ENCODE measurements at regions not wholly inside any gene's neighbourhood (a gene's known extent, or its start where the extent isn't known, plus 50 kb on each side); places are given as distances from the start of the nearest gene placed in this dataset.
A peak's percentile ranks its signal among the peaks of the same experiment; 100 is the strongest.
"Not testable (repeated sequence)": the region's sequence is repeated elsewhere in the genome, so short reads cannot be mapped to it uniquely, and the experiment has no call there.

DNA sequence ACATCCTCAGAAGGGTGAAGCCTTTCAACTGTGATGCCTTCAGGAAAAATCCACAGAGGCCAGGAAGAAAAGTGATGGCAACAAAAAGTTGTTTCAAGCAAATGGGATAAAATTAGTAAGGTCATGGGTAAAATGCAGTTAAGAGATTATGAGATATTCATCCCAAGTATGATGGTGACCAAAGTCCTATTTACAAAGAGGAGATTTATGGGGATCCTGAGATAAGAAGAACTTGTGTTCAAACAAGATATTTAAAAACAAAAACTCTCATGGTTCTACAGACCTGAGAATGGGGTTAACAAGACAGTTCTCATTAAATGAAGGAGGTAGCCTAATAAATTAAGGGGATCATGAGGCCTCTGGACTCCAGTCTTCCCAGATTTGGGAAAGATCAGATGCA is 184.4 kb downstream of the FCRL5 start:
- no peak for DNase-seq

DNA sequence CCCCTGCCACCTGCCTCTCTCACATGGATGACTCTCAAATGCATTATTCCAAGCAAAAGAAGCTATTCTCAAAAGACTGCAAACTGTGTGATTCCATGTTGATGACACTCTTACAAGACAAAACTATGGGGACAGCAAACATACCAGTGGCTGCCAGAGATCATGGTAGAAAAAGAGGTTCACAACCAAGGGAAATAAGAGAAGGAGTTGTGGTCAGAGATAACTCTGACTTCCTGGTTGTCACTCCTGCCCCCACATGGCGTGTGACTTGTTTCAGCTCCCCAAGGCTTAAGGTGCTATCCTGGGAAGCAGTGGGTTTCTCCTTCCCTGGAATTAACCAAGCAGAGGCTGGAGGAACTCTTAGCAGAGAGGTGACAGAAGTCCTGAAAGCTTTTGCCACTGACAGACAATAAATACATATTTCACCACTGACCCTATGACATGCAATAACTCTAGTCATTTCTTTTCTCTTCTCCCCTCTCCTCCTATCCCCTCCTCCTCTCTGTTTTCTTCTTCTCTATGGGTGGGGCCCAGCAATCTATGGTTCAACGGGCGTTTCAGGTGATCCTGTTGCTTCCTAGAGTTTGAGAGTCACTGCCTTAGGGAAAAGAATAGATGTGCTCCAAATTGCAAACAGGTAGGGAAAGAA is 185.1 kb downstream of the FCRL5 start:
- DNase-seq = peak in 1 of 2 donors; percentile 34

DNA sequence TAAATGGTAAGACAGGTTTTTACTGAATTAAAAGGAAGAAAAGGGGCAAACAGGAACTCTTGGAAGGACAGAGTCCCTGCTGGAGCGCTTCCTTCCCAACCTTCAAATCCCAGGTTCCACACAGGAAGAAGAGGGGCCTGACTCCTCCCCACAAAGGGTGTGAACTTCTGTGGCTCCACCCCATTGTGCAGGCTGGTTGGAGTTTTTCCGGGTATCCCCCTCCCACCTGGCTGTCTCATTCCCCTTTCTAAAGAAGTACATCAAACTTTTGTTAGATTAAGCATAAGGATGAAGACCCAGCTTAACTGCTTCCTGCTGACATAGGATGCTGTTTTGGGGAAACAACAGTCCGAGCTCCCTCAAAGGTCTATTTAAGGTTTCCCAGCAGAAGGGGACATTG is 187.7 kb downstream of the FCRL5 start:
- DNase-seq = no peak

DNA sequence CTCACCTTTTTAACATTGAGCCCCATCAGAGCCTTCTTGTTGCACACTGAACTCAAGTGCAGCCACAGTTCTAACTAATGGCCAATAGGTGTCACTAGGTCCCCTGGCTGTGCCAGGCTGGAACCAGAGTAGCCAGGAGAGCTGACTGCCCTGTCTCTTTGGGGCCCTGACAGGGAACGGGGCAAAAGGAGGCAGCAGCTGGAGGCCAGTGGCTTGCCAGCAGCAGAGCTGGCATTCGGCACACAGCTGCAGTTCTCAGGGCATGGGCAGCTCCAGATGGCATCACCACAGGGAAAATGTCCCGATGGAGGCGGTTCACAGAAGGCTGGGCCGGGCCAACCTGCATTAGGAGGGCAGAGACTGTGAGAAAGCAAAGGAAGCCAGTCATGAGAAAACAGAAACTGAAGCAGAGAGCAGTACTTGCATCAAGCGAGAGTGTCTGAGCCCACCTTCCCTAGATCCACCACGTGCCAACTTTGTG is 188.6 kb downstream of the FCRL5 start:
- peak; percentile 42 to 66 for DNase-seq

DNA sequence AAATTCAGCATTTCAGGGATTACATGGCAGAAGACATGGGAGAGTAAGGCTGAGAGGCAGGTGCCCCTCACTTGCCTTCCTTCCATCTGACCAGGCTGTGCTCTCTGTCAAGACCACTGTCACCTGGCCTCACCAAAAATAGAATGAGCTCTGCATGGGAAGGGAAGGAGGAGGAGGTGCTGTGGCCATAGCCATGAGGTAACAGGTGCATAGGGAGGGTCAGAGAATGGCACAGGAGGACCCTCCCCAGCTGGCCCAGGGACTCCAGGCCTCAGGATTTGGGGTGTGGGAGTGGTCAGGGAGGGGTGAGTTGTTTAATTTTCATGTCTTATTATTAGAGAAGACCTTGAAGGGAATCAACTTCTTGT is 192.3 kb downstream of the FCRL5 start:
- DNase-seq = no peak

DNA sequence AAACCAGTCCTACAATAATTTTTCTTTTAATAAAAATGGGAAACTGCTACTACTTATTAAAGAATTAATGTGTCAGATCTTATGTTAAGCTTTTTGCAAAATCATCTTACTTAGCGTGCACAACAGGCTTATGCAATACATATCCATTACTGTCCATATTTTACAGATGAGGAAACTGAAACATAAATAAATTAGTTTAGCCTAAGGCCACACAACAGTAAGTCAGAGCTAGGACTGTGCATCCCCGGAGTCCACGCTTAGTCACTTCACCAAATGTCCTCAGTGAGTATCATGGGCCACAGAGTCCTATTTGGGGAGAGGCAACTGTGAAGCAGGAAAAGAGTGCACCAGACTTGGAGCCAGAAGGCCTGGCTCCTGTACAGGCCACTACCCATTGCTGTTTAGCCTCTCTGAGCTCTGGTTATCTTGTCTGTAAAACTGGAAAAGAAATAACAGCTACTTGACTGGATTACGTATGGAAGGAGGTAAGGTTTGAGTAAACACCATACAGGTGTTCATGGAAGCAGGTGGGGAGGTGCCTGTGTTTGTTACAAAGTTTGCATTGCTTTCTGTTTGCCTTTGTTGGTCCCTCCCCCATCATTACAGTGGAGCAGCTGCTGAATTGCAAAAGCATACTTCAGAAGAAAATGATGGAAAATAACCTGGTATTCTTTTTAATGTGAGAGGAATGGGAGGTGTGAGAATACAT is 192.8 kb downstream of the FCRL5 start:
- peak in 1 of 2 donors; percentile 8 for DNase-seq

DNA sequence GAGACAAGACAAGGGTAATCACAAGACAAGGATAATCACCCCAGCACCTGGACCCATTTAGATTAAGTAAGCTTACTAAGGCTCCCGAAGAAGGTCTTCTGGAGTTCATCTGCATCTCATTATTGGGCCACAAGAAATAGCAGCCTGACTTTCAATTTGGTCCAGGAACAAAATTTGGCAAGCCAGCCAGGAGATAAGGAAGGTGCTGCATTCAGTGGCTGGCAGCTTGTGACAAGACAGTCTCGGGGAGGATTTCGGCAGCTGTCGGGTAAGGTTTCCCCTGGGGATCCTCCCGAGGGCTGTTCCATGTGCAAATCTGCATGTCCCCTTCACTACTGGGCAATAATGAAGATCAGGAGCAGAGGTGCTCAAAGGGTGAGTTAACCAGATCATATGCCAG is 195.2 kb downstream of the FCRL5 start:
- DNase-seq = no peak

DNA sequence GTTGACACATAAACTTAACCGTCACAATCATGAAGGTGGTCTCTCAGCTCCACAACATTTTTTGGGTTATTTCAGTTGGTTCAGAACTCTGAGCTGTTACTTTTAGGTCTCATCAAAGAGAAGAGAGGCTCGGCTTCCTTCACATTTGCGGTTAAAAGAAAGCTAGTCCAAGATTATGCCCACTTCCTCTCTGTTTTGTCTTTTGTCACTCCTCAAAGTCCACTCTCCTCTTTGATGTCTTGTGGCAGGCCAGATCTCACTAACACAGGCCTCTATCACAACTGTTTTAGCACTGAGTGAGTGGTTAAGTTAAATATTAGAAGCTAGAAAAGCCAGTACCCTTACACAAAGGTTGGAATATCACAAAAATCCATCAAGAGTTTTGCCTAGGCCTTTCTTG is 195.7 kb downstream of the FCRL5 start:
- no peak for DNase-seq

DNA sequence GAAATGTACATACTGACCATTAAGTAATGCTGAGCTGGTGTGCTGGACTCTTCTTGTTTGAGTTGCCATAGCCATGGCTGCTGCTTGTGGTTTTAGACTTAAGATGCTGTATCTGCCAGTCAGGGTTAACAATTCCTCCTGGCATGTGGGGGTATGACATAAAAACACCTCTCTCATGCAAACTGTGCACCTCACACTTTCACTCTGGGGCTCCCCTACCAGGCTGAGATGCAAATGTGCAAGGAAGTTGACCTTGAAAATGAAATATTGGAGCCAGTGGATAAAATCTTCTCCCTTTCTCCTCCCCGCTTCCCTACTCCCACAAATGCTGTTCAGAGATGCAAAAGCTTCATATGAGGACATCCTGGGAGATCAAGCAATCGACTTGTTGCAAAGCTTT is 198.8 kb downstream of the FCRL5 start:
- DNase-seq = no peak

DNA sequence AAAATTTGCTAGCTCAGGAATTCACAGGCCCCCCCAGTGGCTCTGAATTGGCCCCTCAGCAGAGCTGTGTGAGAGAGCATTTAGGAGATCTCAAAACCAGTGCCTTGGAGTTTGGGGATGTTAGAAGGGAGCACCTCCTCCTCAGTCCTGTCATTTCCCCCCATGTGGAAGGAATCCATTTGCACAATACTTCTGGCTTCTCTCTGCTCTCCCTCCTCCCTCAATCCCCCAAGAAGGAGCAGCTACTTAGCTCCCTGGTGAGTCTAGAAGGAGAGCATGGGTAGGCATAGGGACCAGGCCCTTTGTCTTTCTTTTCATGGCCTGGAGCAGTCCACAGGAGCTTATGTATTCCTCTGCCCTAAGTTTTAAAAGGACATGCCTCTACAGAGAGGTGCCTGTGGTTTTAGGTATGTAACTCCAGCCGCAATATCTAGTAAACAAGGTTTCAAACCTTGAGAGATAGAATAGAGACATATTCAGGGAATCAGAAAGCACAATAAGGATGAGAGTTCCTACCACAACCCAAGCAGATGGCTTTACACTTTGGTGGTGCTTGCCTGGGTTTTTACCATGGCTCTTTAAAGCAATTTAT is 199.4 kb downstream of the FCRL5 start:
- DNase-seq = no peak

DNA sequence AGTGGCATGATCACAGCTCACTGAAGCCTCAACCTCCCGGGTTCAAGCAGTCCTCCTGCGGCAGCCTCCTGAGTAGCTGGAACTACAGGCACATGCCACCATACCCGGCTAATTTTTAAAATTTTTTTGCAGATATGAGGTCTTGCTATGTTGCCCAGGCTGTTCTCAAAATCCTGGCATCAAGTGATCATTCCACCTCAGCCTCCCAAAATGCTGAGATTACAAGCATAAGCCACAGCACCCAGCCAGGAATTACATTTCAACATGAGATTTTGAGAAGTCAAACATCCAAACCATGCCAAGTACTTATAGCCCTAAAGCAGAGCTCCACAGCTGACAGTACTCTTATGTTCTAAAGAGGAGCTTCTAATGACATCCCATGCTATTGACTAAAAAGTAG is 200.1 kb downstream of the FCRL5 start:
- DNase-seq = no peak

DNA sequence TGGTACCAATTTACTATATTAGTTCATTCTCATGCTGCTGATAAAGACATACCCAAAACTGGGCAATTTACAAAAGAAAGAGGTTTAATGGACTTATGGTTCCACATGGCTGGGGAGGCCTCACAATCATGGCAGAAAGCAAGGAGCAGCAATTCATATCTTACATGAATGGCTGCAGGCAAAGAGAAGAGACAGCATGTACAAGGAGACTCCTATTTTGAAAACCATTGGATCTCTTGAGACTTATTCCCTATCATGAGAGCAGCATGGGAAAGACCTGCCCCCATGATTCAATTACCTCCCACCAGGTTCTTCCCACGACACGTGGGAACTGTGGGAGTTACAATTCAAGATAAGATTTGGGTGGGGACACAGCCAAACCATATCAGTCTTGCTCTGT is 200.5 kb downstream of the FCRL5 start:
- not testable (repeated sequence) for DNase-seq

DNA sequence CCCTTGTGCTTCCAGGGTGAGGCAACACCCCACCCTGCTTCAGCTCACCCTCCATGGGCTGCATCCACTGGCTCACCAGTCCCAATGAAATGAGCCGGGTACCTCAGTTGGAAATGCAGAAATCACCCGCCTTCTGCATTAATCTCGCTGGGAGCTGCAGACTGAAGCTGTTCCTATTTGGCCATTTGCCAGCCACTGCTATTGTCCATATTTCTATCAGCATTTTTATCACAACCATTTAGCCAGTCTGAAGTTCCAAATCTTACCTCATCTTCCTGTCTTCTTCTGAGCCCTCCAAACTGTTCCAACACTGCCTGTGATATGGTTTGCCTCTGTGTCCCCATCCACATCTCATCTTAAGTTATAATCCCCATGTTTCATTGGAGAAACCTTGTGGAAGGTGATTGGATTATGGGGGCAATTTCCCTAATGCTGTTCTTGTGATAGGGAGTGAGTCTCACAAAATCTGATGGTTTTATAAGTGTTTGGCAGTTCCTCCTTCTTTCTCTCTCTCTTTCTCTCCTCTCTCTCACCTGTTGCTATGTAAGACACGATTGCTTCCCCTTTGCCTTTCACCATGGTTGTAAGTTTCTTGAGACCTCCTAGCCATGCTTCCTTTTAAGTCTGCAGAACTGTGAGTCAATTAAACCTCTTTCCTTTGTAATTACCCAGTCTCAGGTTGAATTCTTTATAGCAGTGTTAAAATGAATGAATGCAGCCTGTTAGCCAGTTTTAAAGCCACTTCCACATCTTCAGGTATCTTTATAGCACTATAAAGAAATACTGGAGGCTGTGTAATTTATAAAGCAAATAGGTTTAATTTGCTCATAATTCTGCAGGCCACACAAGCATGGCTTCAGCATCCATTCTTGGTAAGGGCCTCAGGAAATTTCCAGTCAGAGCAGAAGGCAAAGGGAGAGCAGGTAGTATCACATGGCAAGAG is 203.5 kb downstream of the FCRL5 start:
- no peak for DNase-seq

DNA sequence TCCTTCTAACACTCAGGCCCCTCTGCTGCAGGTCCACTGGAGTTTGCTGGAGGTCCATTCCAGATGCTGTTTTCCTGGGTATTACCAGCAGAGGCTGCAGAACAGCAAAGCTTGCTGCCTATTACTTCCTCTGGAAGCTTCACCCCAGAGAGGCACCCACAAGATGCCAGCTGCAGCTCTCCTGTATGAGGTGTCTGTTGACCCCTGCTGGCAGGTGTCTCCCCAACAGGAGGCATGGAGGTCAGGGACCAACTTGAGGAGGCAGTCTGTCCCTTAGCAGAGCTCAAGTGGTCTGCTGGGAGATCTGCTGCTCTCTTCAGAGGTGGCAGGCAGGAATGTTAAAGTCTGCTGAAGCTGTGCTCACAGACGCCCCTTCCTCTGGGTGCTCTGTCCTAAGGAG is 204.8 kb downstream of the FCRL5 start:
- no peak for DNase-seq

DNA sequence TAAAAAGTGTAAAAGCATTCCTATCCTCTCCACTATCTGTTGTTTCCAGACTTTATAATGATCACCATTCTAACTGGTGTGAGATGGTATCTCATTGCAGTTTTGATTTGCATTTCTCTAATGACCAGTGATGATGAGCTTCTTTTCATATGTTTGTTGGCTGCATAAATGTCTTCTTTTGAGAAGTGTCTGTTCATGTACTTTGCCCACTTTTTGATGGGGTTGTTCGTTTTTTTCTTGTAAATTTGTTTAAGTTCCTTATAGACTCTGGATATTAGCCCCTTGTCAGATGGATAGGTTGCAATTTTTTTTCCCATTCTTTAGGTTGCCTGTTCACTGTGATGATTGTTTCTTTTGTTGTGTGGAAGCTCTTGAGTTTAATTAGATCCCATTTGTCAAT is 199.6 kb upstream of the ETV3 start:
- not testable (repeated sequence) for DNase-seq

DNA sequence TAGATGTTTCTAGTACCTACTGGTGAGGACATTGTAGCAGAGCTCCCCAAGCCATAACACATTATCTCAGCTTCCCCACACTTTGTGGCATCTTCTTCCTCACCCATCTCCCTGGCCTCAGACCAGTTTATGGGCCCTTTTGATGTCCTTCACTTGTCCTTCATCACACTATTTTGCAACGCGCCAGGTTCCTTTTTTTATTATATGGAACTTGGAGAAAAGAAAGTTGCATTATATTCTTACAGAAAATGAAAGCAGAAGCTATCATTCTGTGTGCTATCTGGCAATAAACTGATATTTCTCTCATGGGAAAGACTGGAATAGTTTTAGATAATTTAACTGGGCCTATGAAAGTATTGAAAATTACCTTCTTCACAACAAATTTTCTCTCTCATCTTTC is 196.9 kb upstream of the ETV3 start:
- peak; percentile 40 to 74 for DNase-seq

DNA sequence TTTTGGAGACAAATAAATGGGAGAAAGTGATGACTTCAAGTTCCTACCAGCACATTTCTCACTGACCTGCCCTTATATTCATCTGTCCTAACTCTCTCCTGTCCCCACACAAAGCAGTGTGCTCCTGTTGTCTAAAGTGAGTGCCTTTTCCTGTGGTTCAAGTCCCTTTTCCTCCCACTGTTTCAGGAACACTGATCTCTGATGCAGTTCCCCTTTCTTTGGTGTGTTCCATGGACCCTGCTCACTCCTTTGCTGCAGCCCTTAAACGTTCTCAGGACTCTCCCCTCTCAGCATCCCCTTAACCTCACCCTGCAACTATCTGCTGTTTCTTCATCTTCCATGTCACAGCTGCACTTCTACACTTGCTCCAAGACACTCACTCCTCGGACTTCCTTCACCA is 195.8 kb upstream of the ETV3 start:
- no peak for DNase-seq

DNA sequence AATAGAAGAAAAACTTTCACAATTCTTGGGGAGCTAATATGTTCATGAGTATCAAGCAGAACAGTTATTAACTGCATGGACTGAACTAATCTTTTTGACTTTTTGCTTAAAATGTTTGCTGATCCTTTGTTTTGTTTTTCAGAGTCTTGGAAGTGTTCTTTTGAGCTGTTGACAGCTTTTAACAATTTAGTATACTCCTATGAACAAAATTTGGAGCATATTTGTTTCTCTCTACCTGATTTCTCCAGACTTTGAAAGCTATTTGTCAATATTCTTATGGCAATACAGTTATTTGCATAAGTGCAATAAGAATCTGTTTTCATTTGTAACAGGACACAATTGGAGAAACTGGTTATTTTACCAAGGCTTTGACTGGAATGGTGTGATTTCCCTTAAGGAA is 192.0 kb upstream of the ETV3 start:
- DNase-seq = not testable (repeated sequence)

DNA sequence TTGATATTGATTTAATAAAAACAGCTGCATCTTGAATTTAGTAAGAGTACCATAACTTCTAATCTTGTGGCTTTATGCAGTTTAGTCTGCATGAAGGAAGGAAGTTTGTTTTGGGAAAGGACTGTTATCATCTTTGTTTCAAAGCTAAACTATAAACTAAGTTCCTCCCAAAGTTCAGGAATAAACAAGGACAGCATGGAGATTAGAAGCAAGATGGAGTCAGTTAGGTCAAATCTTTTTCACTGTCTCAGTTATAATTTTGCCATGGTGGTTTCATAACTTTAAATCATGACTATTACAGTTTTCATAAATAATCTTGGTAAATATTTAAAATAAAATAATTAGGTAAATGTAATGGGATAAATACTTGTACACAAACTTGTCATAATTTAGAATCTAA is 189.9 kb upstream of the ETV3 start:
- not testable (repeated sequence) for DNase-seq

DNA sequence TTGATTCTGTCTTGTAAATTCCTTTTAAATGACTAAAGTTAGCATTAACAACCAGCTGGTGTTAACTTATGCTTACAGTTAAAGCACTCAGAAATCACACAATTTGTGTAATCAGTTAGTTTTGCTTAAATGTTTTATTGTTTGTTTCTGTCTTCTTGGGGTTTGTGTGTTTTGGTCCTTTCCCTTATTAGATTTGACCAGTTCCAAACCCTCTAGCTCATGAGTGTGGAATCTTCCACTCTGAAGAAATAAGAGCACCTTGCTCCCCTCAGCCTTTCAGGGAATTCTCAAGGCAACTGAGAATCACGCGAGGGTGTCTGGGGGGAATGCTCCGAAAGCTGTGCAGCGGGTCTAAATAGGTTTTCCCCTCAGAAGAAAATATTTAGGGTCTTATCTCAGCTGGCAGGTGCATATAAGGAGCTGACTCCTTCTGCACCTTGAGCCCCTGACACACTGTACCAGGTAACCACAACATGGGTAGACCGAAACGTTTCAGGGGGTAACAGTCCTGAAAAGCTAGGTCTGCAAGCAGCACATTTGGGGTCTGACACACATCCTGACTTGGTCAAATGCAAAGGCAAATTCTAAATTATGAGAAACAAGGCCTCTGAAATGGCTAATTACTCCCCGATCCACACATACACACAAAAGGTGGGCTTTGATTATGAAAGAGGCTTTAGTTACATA is 188.1 kb upstream of the ETV3 start:
- DNase-seq = no peak

DNA sequence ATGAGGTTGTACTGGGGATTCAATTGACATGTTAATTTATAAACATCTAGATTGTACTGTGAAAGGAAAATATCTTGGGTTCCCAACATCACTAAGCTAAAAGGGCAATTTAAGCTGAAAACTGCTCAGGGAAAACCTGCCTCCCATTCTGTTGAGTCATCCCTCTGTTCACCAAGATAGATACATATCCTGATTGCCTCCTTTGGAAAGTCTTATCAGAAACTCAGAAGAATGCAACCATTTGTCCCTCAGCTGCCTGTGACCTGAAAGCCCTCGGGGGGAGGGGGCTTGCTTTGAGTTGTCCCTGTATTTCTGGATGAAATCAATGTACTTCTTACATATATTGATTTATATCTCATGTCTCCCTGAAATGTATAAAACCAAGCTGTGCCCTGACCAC is 187.0 kb upstream of the ETV3 start:
- DNase-seq = no peak

DNA sequence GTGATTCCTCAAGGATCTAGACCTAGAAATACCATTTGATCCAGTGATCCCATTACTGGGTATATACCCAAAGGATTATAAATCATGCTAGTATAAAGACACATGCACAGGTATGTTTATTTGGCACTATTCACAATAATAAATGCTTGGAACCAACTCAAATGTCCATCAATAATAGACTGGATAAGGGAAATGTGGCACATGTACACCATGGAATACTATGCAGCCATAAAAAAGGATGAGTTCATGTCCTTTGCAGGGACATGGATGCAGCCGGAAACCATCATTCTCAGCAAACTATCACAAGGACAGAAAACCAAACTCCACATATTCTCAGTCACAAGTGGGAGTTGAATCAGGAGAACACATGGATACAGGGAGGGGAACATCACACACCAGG is 183.8 kb upstream of the ETV3 start:
- DNase-seq = not testable (repeated sequence)
